MM.1S (cell line): ENCODE measurements at regions not wholly inside any gene's neighbourhood (a gene's known extent, or its start where the extent isn't known, plus 50 kb on each side); places are given as distances from the start of the nearest gene placed in this dataset.

Experiments
- CTCF ChIP-seq: fragments of 300-600 bp; sonication (generic); IDR thresholded peaks from 2 replicates; pipeline ENCODE4 v1.5.1; 2016; ENCODE audit warnings: antibody characterized with exemption, low read length, mixed read lengths
- EZH2 ChIP-seq: fragments of 300-600 bp; sonication (generic); optimal IDR thresholded peaks from 2 replicates; pipeline ENCODE3; 2017; ENCODE audit warnings: low read depth, mild to moderate bottlenecking, antibody characterized with exemption, low read length, mixed read lengths
- EZH2phosphoT487 ChIP-seq: fragments of 300-600 bp; sonication (generic); IDR thresholded peaks from 2 replicates; pipeline ENCODE4 v1.6.1; 2018; ENCODE audit warnings: antibody characterized with exemption, low read length

GRCh38 chr10:81096558-81096957 lies 558.9 kb downstream of the SH2D4B start:
- no peak for TF ChIP-seq CTCF
- no peak for TF ChIP-seq EZH2
- no peak for TF ChIP-seq EZH2phosphoT487
